A673 (cell line): ENCODE measurements at regions not wholly inside any gene's neighbourhood (a gene's known extent, or its start where the extent isn't known, plus 50 kb on each side); places are given as distances from the start of the nearest gene placed in this dataset.

ENCODE experiments used
- BruUV-seq: library from RNA; stranded (reverse); fragments of 400-500 nt; replicated peaks from 2 replicates; lab custom pipeline; 2021; lab: Mats Ljungman, UMichigan
- CTCF ChIA-PET: fragments of 300-600 bp; sonication (Branson Sonifier 250); formaldehyde crosslinking; loops from one replicate; lab custom pipeline; 2022; ENCODE audit warnings: antibody characterized with exemption; lab: Charles Lee
- POLR2A ChIA-PET: fragments of 300-600 bp; sonication (Branson Sonifier 250); formaldehyde crosslinking; loops from one replicate; lab custom pipeline; 2022; ENCODE audit warnings: antibody characterized with exemption; ENCODE audit not compliant: low non-redundant PET; lab: Charles Lee
- DNase-seq: peaks from one replicate; pipeline ENCODE4 v3.0.0-alpha.2; 2015; ENCODE audit warnings: low spot score
- H3K27ac ChIP-seq: fragments of 200-600 bp; sonication (generic); 2 replicates; pipeline ENCODE4 v1.5.1; 2016; ENCODE audit warnings: mixed run types, low read depth, mild to moderate bottlenecking, mixed read lengths, antibody characterized with exemption, low read length; ENCODE audit not compliant: poor library complexity, severe bottlenecking
- H3K27me3 ChIP-seq: fragments of 200-600 bp; sonication (generic); replicated peaks from 2 replicates; pipeline ENCODE4 v1.6.1; 2017; ENCODE audit warnings: mixed run types, low read depth, mild to moderate bottlenecking, mixed read lengths, antibody characterized with exemption, low read length; ENCODE audit not compliant: insufficient read depth, poor library complexity
- H3K36me3 ChIP-seq: fragments of 200-600 bp; sonication (generic); 2 replicates; pipeline ENCODE4 v1.6.1; 2016; ENCODE audit warnings: mixed run types, mild to moderate bottlenecking, mixed read lengths, antibody characterized with exemption, low read length; ENCODE audit not compliant: insufficient read depth, poor library complexity, severe bottlenecking
- H3K4me1 ChIP-seq: fragments of 200-600 bp; sonication (generic); 2 replicates; pipeline ENCODE4 v1.6.1; 2017; ENCODE audit warnings: mixed run types, mild to moderate bottlenecking, mixed read lengths, antibody characterized with exemption, low read length; ENCODE audit not compliant: insufficient read depth, poor library complexity, severe bottlenecking
- H3K4me3 ChIP-seq: fragments of 200-600 bp; sonication (generic); 2 replicates; pipeline ENCODE4 v1.5.1; 2016; ENCODE audit warnings: low read depth, mixed run types, mild to moderate bottlenecking, mixed read lengths, low read length; ENCODE audit not compliant: poor library complexity, severe bottlenecking
- H3K9me3 ChIP-seq: fragments of 200-600 bp; sonication (generic); 2 replicates; pipeline ENCODE4 v1.6.1; 2016; ENCODE audit warnings: mixed run types, low read depth, mild to moderate bottlenecking, mixed read lengths, antibody characterized with exemption, low read length; ENCODE audit not compliant: poor library complexity, severe bottlenecking
- EZH2 ChIP-seq: fragments of 200-600 bp; sonication (generic); IDR thresholded peaks from 2 replicates; pipeline ENCODE4 v1.6.1; 2017; ENCODE audit warnings: borderline replicate concordance, low read depth, mild to moderate bottlenecking, mixed read lengths, antibody characterized with exemption, low read length; ENCODE audit not compliant: poor library complexity, severe bottlenecking
- intact Hi-C: fragments of 100-400 bp; cut with micrococcal nuclease; formaldehyde crosslinking; loops from one replicate; pipeline ENCODE4 v1.10.0; 2022; ENCODE audit not compliant: unreplicated experiment
- TF ChIP-seq, protein P1 (sequence below): fragments of 300-800, 200-600 bp; sonication (generic); conservative IDR thresholded peaks from 2 replicates; pipeline ENCODE4 v1.5.1; 2017; ENCODE audit warnings: low read depth, mild to moderate bottlenecking, antibody characterized with exemption, low read length, moderate library complexity, mixed read lengths

DNA sequence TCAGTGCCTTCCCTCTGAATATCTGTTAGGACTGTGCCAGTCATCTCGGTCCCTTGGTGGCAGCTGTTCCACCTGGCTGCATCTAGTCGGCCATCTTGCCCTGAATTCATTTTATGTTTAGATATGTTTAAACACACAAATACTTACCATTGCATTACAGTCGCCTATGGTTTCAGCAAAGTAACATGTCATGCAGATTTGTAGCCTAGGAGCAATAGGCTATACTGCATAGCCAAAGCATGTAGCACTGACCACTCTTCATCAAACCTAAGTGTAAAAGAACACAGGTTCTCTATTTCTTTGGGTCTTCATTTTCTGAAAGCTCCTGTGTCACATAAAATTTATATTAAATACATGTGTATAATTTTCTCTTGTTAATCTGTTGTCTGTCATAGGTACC, 118.9 kb upstream of the THSD7A start:
- TF ChIP-seq, protein P1, sequence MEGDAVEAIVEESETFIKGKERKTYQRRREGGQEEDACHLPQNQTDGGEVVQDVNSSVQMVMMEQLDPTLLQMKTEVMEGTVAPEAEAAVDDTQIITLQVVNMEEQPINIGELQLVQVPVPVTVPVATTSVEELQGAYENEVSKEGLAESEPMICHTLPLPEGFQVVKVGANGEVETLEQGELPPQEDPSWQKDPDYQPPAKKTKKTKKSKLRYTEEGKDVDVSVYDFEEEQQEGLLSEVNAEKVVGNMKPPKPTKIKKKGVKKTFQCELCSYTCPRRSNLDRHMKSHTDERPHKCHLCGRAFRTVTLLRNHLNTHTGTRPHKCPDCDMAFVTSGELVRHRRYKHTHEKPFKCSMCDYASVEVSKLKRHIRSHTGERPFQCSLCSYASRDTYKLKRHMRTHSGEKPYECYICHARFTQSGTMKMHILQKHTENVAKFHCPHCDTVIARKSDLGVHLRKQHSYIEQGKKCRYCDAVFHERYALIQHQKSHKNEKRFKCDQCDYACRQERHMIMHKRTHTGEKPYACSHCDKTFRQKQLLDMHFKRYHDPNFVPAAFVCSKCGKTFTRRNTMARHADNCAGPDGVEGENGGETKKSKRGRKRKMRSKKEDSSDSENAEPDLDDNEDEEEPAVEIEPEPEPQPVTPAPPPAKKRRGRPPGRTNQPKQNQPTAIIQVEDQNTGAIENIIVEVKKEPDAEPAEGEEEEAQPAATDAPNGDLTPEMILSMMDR: no peak
- no peak for TF ChIP-seq EZH2

GRCh38 chr7:11951909-11952308, 119.9 kb upstream of the THSD7A start:
- Histone ChIP-seq H3K4me1 (no peaks in the 10 kb centered on the region), H3K4me3 (no peak overlapping the region), H3K27ac (no peak overlapping the region), H3K27me3 (no peaks in the 10 kb centered on the region), H3K9me3 (no peaks in the 10 kb centered on the region), H3K36me3 (no peaks in the 10 kb centered on the region)
- BruUV-seq: no TSS peak
- TF ChIP-seq EZH2: no peak
- TF ChIP-seq, protein P1: no peak
- ChIA-PET POLR2A (no interaction called here), CTCF (no interaction called here)
- DNase-seq: no peak
- intact Hi-C loops: no loop called here

More for the DNA sequence above, 118.9 kb upstream of the THSD7A start:
- H3K4me3 ChIP-seq: no peak overlapping the region
- CTCF ChIA-PET: no interaction called here
- intact Hi-C loops: no loop called here
- no peak overlapping the region for H3K27ac ChIP-seq
- no TSS peak for BruUV-seq
- H3K27me3 ChIP-seq: no peaks in the 10 kb centered on the region
- no peaks in the 10 kb centered on the region for H3K9me3 ChIP-seq
- no peak for DNase-seq
- H3K36me3 ChIP-seq: no peaks in the 10 kb centered on the region
- POLR2A ChIA-PET: no interaction called here
- H3K4me1 ChIP-seq: no peaks in the 10 kb centered on the region

GRCh38 chr7:11952972-11953371, 121.0 kb upstream of the THSD7A start:
- no TSS peak for BruUV-seq
- H3K9me3 ChIP-seq: no peaks in the 10 kb centered on the region
- H3K27me3 ChIP-seq: no peaks in the 10 kb centered on the region
- H3K4me1 ChIP-seq: no peaks in the 10 kb centered on the region
- no peak overlapping the region for H3K4me3 ChIP-seq
- CTCF ChIA-PET: no interaction called here
- TF ChIP-seq, protein P1: no peak
- no peak for TF ChIP-seq EZH2
- POLR2A ChIA-PET: no interaction called here
- H3K27ac ChIP-seq: no peak overlapping the region
- no peak for DNase-seq
- intact Hi-C loops: no loop called here
- no peaks in the 10 kb centered on the region for H3K36me3 ChIP-seq
